ENCODE measurements at regions not wholly inside any gene's neighbourhood (a gene's known extent, or its start where the extent isn't known, plus 50 kb on each side); places are given as distances from the start of the nearest gene placed in this dataset.

GRCh38 chr16:11401161-11402050 lies 56.1 kb downstream of the RMI2 start:
- peaks cover 0 to 4% (median 3%) of the 10 kb centered on the region in 3 donors for H3K27me3 Mint-ChIP-seq (ENCODE audit: low read depth in 3 of 3)

GRCh38 chr16:11402051-11402744 lies 56.9 kb downstream of the RMI2 start:
- no peak overlapping the region for H3K4me3 Mint-ChIP-seq
- H3K27ac Mint-ChIP-seq, result no peak overlapping the region
- no peaks in the 10 kb centered on the region for H3K9me3 Mint-ChIP-seq
- H3K4me1 Mint-ChIP-seq, result no peaks in the 10 kb centered on the region
- H3K36me3 Mint-ChIP-seq, result peaks cover 0 to under 1% (median 0%) of the 10 kb centered on the region in 3 donors
- peaks cover 0 to 4% (median 4%) of the 10 kb centered on the region in 3 donors for H3K27me3 Mint-ChIP-seq (ENCODE audit: low read depth in 3 of 3)
- no peak for DNase-seq

More at GRCh38 chr16:11401161-11402050, 56.1 kb downstream of the RMI2 start:
- no peak for DNase-seq
- Mint-ChIP-seq H3K36me3 (no peaks in the 10 kb centered on the region), H3K9me3 (no peaks in the 10 kb centered on the region), H3K27ac (no peak overlapping the region), H3K4me3 (no peak overlapping the region), H3K4me1 (no peaks in the 10 kb centered on the region)

GRCh38 chr16:11402745-11403533 lies 57.7 kb downstream of the RMI2 start:
- Mint-ChIP-seq H3K4me3 (no peak overlapping the region), H3K27me3 (ENCODE audit: low read depth in 3 of 3) (peaks cover 4 to 9% (median 4%) of the 10 kb centered on the region in 3 donors), H3K27ac (no peak overlapping the region), H3K9me3 (no peaks in the 10 kb centered on the region), H3K4me1 (no peaks in the 10 kb centered on the region), H3K36me3 (peaks cover 0 to 6% (median 0%) of the 10 kb centered on the region in 3 donors)
- no peak for DNase-seq

DNA sequence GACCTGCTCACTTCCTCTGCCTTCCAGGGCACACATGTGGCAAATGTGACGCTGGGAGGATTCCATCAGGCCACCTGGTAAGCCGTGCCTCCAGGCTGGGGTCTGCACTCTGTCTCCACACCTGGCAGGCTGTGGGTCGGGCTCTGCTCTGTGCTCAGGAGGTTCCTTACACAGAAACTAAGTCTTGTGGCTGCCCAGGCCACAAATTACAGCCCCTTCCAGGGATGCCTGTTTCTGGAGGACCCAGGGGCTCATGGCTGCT lies 58.2 kb downstream of the RMI2 start:
- Mint-ChIP-seq H3K4me3 (no peak overlapping the region), H3K36me3 (peaks cover 0 to 6% (median 0%) of the 10 kb centered on the region in 3 donors), H3K9me3 (no peaks in the 10 kb centered on the region), H3K4me1 (no peaks in the 10 kb centered on the region), H3K27me3 (ENCODE audit: low read depth in 3 of 3) (peaks cover 4 to 9% (median 4%) of the 10 kb centered on the region in 3 donors), H3K27ac (no peak overlapping the region)
- no peak for DNase-seq

DNA sequence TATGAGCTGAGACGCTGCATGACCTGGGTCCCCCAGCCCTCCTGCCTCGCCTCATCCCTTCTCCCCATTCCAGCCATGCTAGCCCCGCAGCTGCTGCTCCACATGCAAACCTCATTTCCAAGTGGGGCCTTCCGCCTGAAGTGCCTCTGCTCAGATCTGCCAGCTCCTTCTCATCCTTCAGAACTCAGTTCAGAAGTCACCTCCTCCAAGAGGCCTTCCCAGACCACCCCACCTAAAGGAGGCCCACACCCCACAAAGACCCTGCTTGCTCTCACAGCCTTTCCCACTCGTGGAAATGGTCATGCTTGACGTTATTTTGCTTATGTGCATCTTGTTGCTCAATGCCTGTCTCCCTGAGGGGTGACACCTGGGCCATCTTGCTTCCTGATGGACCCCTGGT lies 58.7 kb downstream of the RMI2 start:
- H3K27me3 Mint-ChIP-seq (ENCODE audit: low read depth in 3 of 3), result peaks cover 4 to 9% (median 4%) of the 10 kb centered on the region in 3 donors
- H3K36me3 Mint-ChIP-seq, result peaks cover 0 to 9% (median 0%) of the 10 kb centered on the region in 3 donors
- no peak for DNase-seq
- H3K9me3 Mint-ChIP-seq, result no peaks in the 10 kb centered on the region
- H3K4me1 Mint-ChIP-seq, result no peaks in the 10 kb centered on the region
- H3K4me3 Mint-ChIP-seq, result no peak overlapping the region
- no peak overlapping the region for H3K27ac Mint-ChIP-seq

- H3K4me3 Mint-ChIP-seq, result no peak overlapping the region
- no peaks in the 10 kb centered on the region for H3K4me1 Mint-ChIP-seq
- H3K27me3 Mint-ChIP-seq (ENCODE audit: low read depth in 3 of 3), result peaks cover 4 to 9% (median 4%) of the 10 kb centered on the region in 3 donors
- no peak for DNase-seq
- H3K9me3 Mint-ChIP-seq, result no peaks in the 10 kb centered on the region
- H3K36me3 Mint-ChIP-seq, result peaks cover 0 to 9% (median 0%) of the 10 kb centered on the region in 3 donors
- H3K27ac Mint-ChIP-seq, result no peak overlapping the region
Measured at GRCh38 chr16:11404603-11405002, 59.3 kb downstream of the RMI2 start.

- no peaks in the 10 kb centered on the region for H3K4me1 Mint-ChIP-seq
- no peak overlapping the region for H3K4me3 Mint-ChIP-seq
- no peaks in the 10 kb centered on the region for H3K9me3 Mint-ChIP-seq
- peaks cover 0 to 9% (median 0%) of the 10 kb centered on the region in 3 donors for H3K36me3 Mint-ChIP-seq
- peak in 1 of 3 donors; percentile 22 for DNase-seq
- peaks cover 4 to 9% (median 4%) of the 10 kb centered on the region in 3 donors for H3K27me3 Mint-ChIP-seq (ENCODE audit: low read depth in 3 of 3)
- no peak overlapping the region for H3K27ac Mint-ChIP-seq
Measured at GRCh38 chr16:11405331-11406176, 60.3 kb downstream of the RMI2 start.

DNA sequence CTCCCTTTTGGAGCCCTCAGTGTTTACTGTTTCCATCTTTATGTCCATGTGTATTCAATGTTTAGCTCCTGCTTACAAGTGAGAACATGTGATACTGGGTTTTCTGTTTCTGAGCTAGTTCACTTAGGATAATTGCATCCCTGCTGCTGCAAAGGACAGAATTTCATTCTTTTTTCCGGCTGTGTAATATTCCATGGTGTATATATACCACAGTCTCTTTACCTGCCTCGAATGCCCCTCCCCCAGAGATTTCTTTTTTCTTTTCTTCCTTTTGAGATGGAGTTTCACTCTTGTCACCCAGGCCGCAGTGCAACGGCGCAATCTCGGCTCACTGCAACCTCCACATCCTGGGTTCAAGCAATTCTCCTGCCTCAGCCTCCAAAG lies 60.9 kb downstream of the RMI2 start:
- Mint-ChIP-seq H3K36me3 (peaks cover 0 to 9% (median 0%) of the 10 kb centered on the region in 3 donors), H3K27ac (no peak overlapping the region)

GRCh38 chr16:11407047-11407982 lies 62.1 kb downstream of the RMI2 start:
- H3K4me1 Mint-ChIP-seq, result no peaks in the 10 kb centered on the region
- peaks cover 0 to 9% (median 0%) of the 10 kb centered on the region in 3 donors for H3K36me3 Mint-ChIP-seq
- H3K9me3 Mint-ChIP-seq, result no peaks in the 10 kb centered on the region
- peak overlapping the region in 3 of 6 donors; percentile 1 to 65 (median 46) for H3K27ac Mint-ChIP-seq
- H3K27me3 Mint-ChIP-seq (ENCODE audit: low read depth in 3 of 3), result peaks cover 4 to 9% (median 6%) of the 10 kb centered on the region in 3 donors
- H3K4me3 Mint-ChIP-seq, result no peak overlapping the region
- DNase-seq, result peak; percentile 57 to 68 (median 61)

More for the DNA sequence above, 60.9 kb downstream of the RMI2 start:
- H3K4me3 Mint-ChIP-seq, result no peak overlapping the region
- DNase-seq, result no peak
- no peaks in the 10 kb centered on the region for H3K4me1 Mint-ChIP-seq
- no peaks in the 10 kb centered on the region for H3K9me3 Mint-ChIP-seq
- peaks cover 4 to 9% (median 4%) of the 10 kb centered on the region in 3 donors for H3K27me3 Mint-ChIP-seq (ENCODE audit: low read depth in 3 of 3)

GRCh38 chr16:11408216-11408615 lies 63.0 kb downstream of the RMI2 start:
- Mint-ChIP-seq H3K27me3 (ENCODE audit: low read depth in 3 of 3) (peaks cover 4 to 9% (median 6%) of the 10 kb centered on the region in 3 donors), H3K4me1 (no peaks in the 10 kb centered on the region), H3K4me3 (no peak overlapping the region), H3K9me3 (no peaks in the 10 kb centered on the region), H3K36me3 (peaks cover 0 to 9% (median 0%) of the 10 kb centered on the region in 3 donors), H3K27ac (no peak overlapping the region)
- DNase-seq, result peak in 2 of 3 donors; percentile 13 to 16

GRCh38 chr16:11409398-11409797 lies 64.1 kb downstream of the RMI2 start:
- H3K4me3 Mint-ChIP-seq, result no peak overlapping the region
- no peaks in the 10 kb centered on the region for H3K9me3 Mint-ChIP-seq
- H3K4me1 Mint-ChIP-seq, result no peaks in the 10 kb centered on the region
- DNase-seq, result no peak
- peaks cover under 1 to 9% (median 6%) of the 10 kb centered on the region in 3 donors for H3K27me3 Mint-ChIP-seq (ENCODE audit: low read depth in 3 of 3)
- H3K27ac Mint-ChIP-seq, result no peak overlapping the region
- peaks cover 0 to 9% (median 0%) of the 10 kb centered on the region in 3 donors for H3K36me3 Mint-ChIP-seq

- DNase-seq, result no peak
- Mint-ChIP-seq H3K36me3 (peaks cover 0 to 9% (median 3%) of the 10 kb centered on the region in 3 donors), H3K4me1 (no peaks in the 10 kb centered on the region), H3K9me3 (no peaks in the 10 kb centered on the region), H3K27ac (no peak overlapping the region), H3K27me3 (ENCODE audit: low read depth in 3 of 3) (peaks cover 0 to 8% (median 6%) of the 10 kb centered on the region in 3 donors), H3K4me3 (no peak overlapping the region)
Measured at GRCh38 chr16:11410376-11411058, 65.3 kb downstream of the RMI2 start.

Data from immature natural killer cell (primary cell).